HUES6 (cell line): ENCODE measurements at regions not wholly inside any gene's neighbourhood (a gene's known extent, or its start where the extent isn't known, plus 50 kb on each side); places are given as distances from the start of the nearest gene placed in this dataset.
"Not testable (repeated sequence)": the region's sequence is repeated elsewhere in the genome, so short reads cannot be mapped to it uniquely, and the experiment has no call there.

Source experiments
- H3K27ac ChIP-seq: 2 replicates; pipeline ENCODE4 v1.7.0; 2013; ENCODE audit warnings: low read depth, mild to moderate bottlenecking, low read length, inconsistent platforms
- H3K27me3 ChIP-seq: 2 replicates; pipeline ENCODE4 v1.6.1; 2013; ENCODE audit warnings: low read length; ENCODE audit not compliant: control insufficient read depth, insufficient read depth
- H3K36me3 ChIP-seq: 2 replicates; pipeline ENCODE4 v1.6.1; 2013; ENCODE audit warnings: low read length; ENCODE audit not compliant: control insufficient read depth, insufficient read depth
- H3K4me1 ChIP-seq: 2 replicates; pipeline ENCODE4 v1.6.1; 2013; ENCODE audit warnings: low read length; ENCODE audit not compliant: control insufficient read depth, insufficient read depth
- H3K4me3 ChIP-seq: 2 replicates; pipeline ENCODE4 v1.5.1; 2013; ENCODE audit warnings: low read depth, low read length
- H3K9ac ChIP-seq: one replicate; pipeline ENCODE4 v1.6.1; 2013; ENCODE audit warnings: mild to moderate bottlenecking, low read length
- H3K9me3 ChIP-seq: 2 replicates; pipeline ENCODE4 v1.6.1; 2013; ENCODE audit warnings: low read depth, low read length; ENCODE audit not compliant: control insufficient read depth, insufficient read depth

DNA sequence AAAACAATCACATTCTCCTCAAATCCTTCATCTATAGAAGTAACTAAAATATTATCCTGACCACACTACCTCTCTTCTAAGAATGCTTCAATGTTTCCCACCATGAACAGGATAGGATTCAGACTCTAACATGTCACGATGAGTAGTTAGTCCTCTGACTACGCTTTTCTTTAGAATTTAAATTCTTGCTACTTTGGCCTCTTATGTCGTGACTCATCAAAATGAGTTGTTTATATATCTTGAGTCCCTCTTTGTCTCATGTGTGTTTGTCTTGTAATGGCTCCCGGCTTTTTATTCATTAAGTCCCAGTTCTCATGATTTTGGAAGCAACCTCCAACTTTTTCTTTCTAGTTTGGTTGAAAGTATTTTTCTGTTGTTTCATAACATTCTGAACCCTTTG is 1289.2 kb downstream of the DSC3 start:
- H3K9ac ChIP-seq = no peak overlapping the region
- H3K36me3 ChIP-seq = no peaks in the 10 kb centered on the region
- H3K4me3 ChIP-seq = no peak overlapping the region
- H3K4me1 ChIP-seq = no peaks in the 10 kb centered on the region
- no peaks in the 10 kb centered on the region for H3K27me3 ChIP-seq
- H3K27ac ChIP-seq = no peak overlapping the region
- H3K9me3 ChIP-seq = no peaks in the 10 kb centered on the region

GRCh38 chr18:29749704-29750103 is 1292.8 kb downstream of the DSC3 start:
- Histone ChIP-seq H3K9me3 (no peaks in the 10 kb centered on the region), H3K36me3 (no peaks in the 10 kb centered on the region)

GRCh38 chr18:29741461-29741860 is 1301.1 kb downstream of the DSC3 start:
- no peaks in the 10 kb centered on the region for H3K4me1 ChIP-seq
- H3K27me3 ChIP-seq = no peaks in the 10 kb centered on the region
- H3K36me3 ChIP-seq = no peaks in the 10 kb centered on the region
- H3K27ac ChIP-seq = no peak overlapping the region
- H3K9me3 ChIP-seq = no peaks in the 10 kb centered on the region
- no peak overlapping the region for H3K4me3 ChIP-seq
- no peak overlapping the region for H3K9ac ChIP-seq

More at GRCh38 chr18:29749704-29750103, 1292.8 kb downstream of the DSC3 start:
- H3K4me1 ChIP-seq = no peaks in the 10 kb centered on the region
- no peak overlapping the region for H3K27ac ChIP-seq
- no peak overlapping the region for H3K9ac ChIP-seq
- H3K4me3 ChIP-seq = no peak overlapping the region
- no peaks in the 10 kb centered on the region for H3K27me3 ChIP-seq

- no peaks in the 10 kb centered on the region for H3K36me3 ChIP-seq
- H3K4me3 ChIP-seq = no peak overlapping the region
- no peak overlapping the region for H3K27ac ChIP-seq
- no peaks in the 10 kb centered on the region for H3K4me1 ChIP-seq
- no peak overlapping the region for H3K9ac ChIP-seq
- H3K9me3 ChIP-seq = no peaks in the 10 kb centered on the region
- H3K27me3 ChIP-seq = no peaks in the 10 kb centered on the region
These were observed 1304.9 kb downstream of the DSC3 start for GRCh38 chr18:29737620-29738019.

- no peaks in the 10 kb centered on the region for H3K9me3 ChIP-seq
- H3K4me3 ChIP-seq = no peak overlapping the region
- no peaks in the 10 kb centered on the region for H3K36me3 ChIP-seq
- no peak overlapping the region for H3K27ac ChIP-seq
- no peak overlapping the region for H3K9ac ChIP-seq
- no peaks in the 10 kb centered on the region for H3K27me3 ChIP-seq
- H3K4me1 ChIP-seq = no peaks in the 10 kb centered on the region
These were observed 1305.4 kb downstream of the DSC3 start for GRCh38 chr18:29737190-29737589.

- Histone ChIP-seq H3K36me3 (no peaks in the 10 kb centered on the region), H3K27ac (no peak overlapping the region), H3K4me3 (no peak overlapping the region), H3K27me3 (no peaks in the 10 kb centered on the region), H3K4me1 (0 out of 2 replicates have a peak, but pooled peaks cover 7% of the 10 kb centered on the region), H3K9me3 (peaks cover 7% of the 10 kb centered on the region; the same call in 1 of the 2 replicates), H3K9ac (no peak overlapping the region)
These were observed 1312.5 kb downstream of the DSC3 start for GRCh38 chr18:29730073-29730472.

- peaks cover 11% of the 10 kb centered on the region; the same call in 1 of the 2 replicates for H3K9me3 ChIP-seq
- no peak overlapping the region for H3K4me3 ChIP-seq
- H3K27ac ChIP-seq = no peak overlapping the region
- H3K27me3 ChIP-seq = no peaks in the 10 kb centered on the region
- H3K36me3 ChIP-seq = no peaks in the 10 kb centered on the region
- H3K9ac ChIP-seq = no peak overlapping the region
- H3K4me1 ChIP-seq = 0 out of 2 replicates have a peak, but pooled peaks cover 7% of the 10 kb centered on the region
These were observed 1315.9 kb downstream of the DSC3 start for GRCh38 chr18:29726646-29727045.

- H3K27ac ChIP-seq, H3K27me3 ChIP-seq, H3K4me1 ChIP-seq, H3K9ac ChIP-seq, H3K4me3 ChIP-seq, H3K36me3 ChIP-seq: not testable (repeated sequence)
- peaks cover 11% of the 10 kb centered on the region; the same call in 1 of the 2 replicates for H3K9me3 ChIP-seq
These were observed 1319.1 kb downstream of the DSC3 start for GRCh38 chr18:29723486-29723885.

GRCh38 chr18:29715960-29716359 is 1326.6 kb downstream of the DSC3 start:
- peaks cover 20% of the 10 kb centered on the region; the same call in 1 of the 2 replicates for H3K4me1 ChIP-seq
- H3K27me3 ChIP-seq, H3K9me3 ChIP-seq, H3K27ac ChIP-seq, H3K36me3 ChIP-seq, H3K9ac ChIP-seq, H3K4me3 ChIP-seq: not testable (repeated sequence)

DNA sequence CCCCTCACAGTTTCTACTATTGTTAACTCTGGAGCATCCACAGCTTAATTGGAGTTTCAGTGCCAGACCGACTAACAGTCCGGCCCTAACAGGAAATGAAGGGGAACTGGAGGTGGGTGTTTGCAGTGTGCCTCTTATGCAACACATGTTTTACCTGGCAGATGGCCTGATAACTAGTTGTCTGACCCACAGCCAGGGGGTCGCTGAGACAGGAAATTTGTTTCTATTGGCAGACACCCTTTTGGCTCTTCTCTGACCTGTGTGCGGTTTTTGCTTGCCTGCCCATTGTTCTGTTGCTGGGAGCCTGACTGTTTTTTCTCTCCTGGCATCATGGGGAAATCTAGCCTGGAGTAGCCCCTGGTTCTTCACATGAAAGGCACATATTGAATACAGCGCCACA is 1329.8 kb downstream of the DSC3 start:
- no peaks in the 10 kb centered on the region for H3K9me3 ChIP-seq
- no peaks in the 10 kb centered on the region for H3K36me3 ChIP-seq
- no peak overlapping the region for H3K4me3 ChIP-seq
- H3K27ac ChIP-seq = peak overlapping the region; percentile 53; the same call in 1 of the 2 replicates
- no peaks in the 10 kb centered on the region for H3K27me3 ChIP-seq
- H3K4me1 ChIP-seq = peaks cover 20% of the 10 kb centered on the region; the same call in 1 of the 2 replicates
- H3K9ac ChIP-seq = no peak overlapping the region

- H3K27me3 ChIP-seq = no peaks in the 10 kb centered on the region
- H3K4me1 ChIP-seq = peaks cover 20% of the 10 kb centered on the region; the same call in 1 of the 2 replicates
- H3K9me3 ChIP-seq = no peaks in the 10 kb centered on the region
- H3K9ac ChIP-seq = peak overlapping the region; percentile 30
- H3K4me3 ChIP-seq = no peak overlapping the region
- H3K27ac ChIP-seq = peak overlapping the region; percentile 66; the same call in 1 of the 2 replicates
- H3K36me3 ChIP-seq = no peaks in the 10 kb centered on the region
These were observed 1330.6 kb downstream of the DSC3 start for GRCh38 chr18:29711932-29712331.

- H3K27ac ChIP-seq = no peak overlapping the region
- H3K4me3 ChIP-seq = no peak overlapping the region
- no peaks in the 10 kb centered on the region for H3K36me3 ChIP-seq
- peaks cover 3% of the 10 kb centered on the region; the same call in 1 of the 2 replicates for H3K4me1 ChIP-seq
- H3K27me3 ChIP-seq = no peaks in the 10 kb centered on the region
- no peak overlapping the region for H3K9ac ChIP-seq
- no peaks in the 10 kb centered on the region for H3K9me3 ChIP-seq
These were observed 1349.2 kb downstream of the DSC3 start for GRCh38 chr18:29693334-29693733.
